AG08395 (cell line): ENCODE measurements at regions not wholly inside any gene's neighbourhood (a gene's known extent, or its start where the extent isn't known, plus 50 kb on each side); places are given as distances from the start of the nearest gene placed in this dataset.

Source experiments
- DNase-seq: peaks from one replicate; pipeline ENCODE4 v3.0.0; 2012; ENCODE audit warnings: mixed read lengths, low spot score

DNA sequence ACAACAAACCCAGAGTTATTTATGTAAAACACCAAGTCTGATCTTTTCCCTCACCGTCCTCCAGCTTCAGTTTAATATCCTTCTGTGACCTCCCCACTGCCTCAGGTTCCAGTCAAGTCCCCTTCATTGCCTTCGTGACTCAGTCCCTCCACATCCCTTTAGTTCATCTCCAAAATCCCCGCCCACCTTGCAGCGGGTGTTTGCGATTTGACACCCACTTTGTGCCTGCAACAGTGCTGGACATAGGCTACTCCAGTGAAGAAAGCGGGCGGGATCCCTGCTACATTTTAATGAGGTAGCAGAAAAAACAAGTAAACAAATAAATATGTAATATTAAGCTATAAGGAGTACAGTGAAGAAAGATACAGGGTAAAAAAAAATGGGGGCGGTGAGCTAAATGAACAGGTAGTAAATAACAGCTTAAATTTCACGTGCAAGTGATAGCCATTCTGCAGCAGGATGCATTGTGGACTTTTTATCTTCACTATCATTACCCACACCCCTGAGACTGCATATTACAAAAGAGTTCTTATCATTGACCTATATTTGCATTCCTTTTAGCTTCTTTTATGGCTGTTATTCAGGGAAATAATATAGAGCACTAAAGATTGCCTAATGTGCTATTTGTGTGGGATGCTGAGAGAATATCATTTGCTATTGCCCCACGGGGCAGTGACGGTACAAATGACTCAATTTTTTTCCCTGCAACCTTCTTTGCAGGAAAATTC, 222.8 kb upstream of the NUDT4 start:
- DNase-seq: no peak

DNA sequence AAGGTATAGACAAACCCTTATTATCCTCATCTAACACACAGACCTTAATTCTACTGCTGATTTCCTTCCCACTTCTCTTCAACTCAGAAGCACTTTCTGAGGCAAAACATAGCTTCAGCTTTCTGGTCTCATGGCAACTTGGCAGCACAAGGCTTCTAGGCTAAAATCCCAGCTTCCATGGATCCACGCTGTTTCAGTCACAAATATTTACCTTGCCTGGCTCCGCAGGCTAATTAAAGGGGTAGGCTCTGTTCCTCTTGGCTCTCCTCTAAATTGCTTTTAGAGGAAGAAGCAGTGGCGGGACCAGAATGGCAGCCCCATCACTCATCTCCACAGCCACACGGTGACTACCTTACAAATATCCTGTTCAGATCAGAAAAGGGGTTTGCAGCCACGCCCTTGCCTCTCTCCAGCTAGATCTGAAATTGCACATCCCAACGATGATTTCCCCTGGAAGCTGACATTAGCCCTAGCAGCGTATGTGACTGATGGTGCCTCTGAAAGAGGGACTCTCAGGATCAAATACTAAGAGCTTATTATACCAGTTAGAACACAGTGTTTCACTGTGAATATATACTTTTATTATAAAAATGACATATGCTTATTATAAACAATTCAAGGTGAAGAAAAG, 221.5 kb upstream of the NUDT4 start:
- no peak for DNase-seq

DNA sequence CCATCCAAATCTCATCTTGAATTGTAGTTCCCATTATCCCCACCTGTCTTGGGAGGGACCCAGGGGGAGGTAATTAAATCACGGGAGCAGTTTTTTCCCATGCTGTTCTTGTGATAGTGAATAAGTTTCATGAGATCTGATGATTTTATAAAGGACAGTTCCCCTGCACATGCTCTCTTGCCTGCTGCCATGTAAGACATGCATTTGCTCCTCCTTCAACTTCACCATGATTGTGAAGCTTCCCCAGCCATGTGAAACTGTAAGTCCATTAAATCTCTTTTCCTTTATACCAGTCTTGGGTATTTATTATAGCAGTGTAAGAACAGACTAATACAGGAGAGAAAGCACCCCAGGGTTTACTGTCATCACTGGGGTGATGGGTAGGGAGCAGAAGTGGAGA, 220.4 kb upstream of the NUDT4 start:
- DNase-seq: no peak

DNA sequence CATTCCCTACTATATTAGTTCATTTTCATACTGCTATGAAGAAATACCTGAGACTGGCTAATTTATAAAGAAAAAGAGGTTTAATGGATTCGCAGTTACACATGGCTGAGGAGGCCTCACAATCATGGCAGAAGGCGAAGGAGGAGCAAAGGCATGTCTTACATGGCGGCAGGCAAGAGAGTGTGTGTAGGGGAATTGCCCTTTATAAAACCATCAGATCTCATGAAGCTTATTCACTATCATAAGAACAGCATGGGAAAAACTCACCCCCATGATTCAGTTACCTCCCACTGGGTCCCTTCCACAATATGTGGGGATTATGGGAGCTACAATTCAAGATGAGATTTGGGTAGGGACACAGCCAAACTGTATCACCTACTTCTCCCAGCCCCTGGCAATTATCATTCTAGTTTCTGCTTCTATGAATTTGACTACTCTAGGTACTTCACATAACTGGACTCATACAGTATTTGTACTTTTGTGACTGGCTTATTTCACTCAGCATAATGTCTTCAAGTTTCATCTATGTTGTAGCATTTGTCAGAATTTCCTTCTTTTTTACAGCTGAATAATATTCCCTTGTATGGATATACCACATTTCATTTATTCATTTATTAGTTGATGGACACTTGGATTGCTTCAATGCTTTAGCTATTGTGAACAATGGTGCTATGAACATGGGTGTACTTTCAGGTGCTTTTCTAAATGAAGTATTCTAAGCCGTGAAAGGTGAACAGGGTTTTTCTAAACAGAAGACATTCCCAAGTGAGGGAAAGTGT, 219.5 kb upstream of the NUDT4 start:
- no peak for DNase-seq

- DNase-seq: peak; percentile 85
Measured at GRCh38 chr12:93163260-93164036, 214.3 kb upstream of the NUDT4 start.

GRCh38 chr12:93164103-93164880, 213.4 kb upstream of the NUDT4 start:
- DNase-seq: no peak

- no peak for DNase-seq
Measured at GRCh38 chr12:93165384-93165932, 212.3 kb upstream of the NUDT4 start.

- DNase-seq: no peak
Measured at GRCh38 chr12:93166541-93167307, 211.0 kb upstream of the NUDT4 start.

- DNase-seq: no peak
Measured at GRCh38 chr12:93167331-93167730, 210.4 kb upstream of the NUDT4 start.

DNA sequence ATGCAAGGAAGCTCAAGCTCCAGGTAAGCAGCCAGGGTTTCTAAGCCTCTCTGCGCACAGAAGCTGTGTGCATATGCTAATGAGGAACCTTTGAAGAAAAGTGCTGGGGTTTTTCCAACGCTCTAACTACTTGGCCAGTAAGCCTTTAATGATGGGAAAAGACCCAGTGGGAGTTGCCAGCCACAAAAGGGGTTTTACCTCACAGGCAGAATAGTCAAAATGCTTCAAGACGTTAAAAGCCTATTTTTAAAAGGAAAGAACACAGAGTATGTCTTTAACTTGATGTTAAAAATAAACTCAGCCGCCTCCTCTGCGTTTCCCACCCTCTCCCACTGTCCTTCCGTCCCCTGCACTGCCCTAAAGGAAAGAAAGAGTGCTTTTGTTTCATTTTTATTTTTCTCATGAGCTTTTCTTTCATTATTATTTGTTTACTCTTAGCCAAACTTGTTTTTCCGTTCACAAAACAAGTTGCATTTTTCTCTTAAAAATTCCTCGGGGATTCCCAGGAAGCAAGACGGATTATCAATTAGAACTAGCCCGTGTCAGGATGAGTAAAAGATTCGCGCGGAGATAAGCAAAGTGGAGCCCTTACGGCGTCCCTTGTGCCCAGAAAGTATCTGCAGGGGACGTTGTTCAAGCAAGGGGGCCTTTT, 209.8 kb upstream of the NUDT4 start:
- no peak for DNase-seq

- DNase-seq: no peak
Measured at GRCh38 chr12:93168751-93169150, 209.0 kb upstream of the NUDT4 start.

GRCh38 chr12:93169536-93169935, 208.2 kb upstream of the NUDT4 start:
- no peak for DNase-seq

DNA sequence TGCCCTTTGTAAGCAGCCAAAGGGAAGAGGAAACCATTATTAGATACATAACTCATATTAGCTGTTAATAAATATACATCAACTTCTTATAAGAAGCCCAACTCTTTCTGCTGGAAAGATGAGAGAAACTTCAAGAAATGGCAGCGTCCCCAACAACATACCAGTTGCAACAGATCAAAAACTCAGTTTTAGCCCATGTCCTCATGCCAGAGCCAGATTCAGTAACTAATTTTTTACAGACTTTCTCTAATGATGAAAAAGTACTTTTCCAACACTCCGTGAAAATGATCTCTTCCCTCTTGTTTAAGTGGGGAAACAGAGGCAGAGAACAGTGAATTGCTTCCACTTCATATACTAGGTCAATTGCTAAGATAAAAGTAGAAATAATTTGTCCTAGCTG, 206.8 kb upstream of the NUDT4 start:
- no peak for DNase-seq

DNA sequence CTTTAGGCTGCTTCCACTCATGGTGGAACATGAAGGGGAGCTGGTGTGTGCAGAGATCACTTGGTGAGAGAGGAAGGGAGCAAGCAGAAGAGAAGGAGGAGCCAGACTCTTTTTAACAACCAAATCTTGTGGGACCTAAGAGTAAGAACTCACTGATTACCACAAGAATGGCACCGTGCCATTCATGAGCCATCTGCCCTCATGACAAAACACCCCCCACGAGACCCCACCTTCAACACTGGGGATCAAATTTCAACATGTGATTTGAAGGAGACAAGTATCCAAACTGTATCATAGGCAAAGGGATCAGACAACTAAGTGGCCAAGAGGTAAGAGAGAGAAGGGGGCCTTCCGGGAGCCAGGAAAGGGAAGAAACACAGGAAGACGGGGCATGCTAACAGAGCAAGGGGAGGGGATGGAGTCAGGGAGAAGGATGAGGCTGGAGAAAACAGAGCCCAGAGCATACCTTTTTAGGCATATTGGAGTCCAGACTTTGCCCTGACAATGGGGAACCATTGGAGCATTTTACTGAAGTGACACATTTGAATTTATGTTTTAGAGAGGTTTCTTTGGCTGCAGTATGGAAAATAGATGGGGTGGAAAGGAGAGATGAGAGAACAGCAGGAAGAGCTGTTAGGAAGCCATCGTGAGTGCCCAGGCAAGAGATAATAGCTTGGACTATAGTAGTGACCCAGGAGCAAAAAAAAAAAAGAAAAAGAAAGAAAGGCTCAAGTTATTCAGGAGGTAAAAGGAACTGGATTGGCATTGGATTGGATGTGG, 204.4 kb upstream of the NUDT4 start:
- DNase-seq: no peak

- peak; percentile 41 for DNase-seq
Measured at GRCh38 chr12:93174048-93174447, 203.7 kb upstream of the NUDT4 start.

GRCh38 chr12:93174473-93174872, 203.3 kb upstream of the NUDT4 start:
- no peak for DNase-seq

DNA sequence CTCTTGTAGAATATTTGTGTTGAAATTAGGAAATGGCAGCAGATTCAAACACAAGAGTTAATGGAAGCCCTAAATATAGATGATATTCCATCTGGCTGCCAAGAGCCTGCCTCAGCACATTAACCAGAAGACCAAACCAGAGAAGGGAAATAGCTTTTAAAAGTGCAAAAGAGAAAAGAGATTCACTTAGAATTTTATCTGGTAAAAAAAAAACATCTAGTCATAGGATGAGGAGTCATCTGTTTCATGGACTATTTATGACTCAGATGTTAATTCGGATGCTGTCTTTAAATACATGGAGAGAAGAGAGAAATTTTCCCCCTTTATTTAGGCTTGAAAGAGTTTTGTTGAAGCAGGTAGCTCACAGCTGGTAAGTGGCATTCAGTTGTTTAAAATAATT, 201.6 kb upstream of the NUDT4 start:
- DNase-seq: peak; percentile 55

DNA sequence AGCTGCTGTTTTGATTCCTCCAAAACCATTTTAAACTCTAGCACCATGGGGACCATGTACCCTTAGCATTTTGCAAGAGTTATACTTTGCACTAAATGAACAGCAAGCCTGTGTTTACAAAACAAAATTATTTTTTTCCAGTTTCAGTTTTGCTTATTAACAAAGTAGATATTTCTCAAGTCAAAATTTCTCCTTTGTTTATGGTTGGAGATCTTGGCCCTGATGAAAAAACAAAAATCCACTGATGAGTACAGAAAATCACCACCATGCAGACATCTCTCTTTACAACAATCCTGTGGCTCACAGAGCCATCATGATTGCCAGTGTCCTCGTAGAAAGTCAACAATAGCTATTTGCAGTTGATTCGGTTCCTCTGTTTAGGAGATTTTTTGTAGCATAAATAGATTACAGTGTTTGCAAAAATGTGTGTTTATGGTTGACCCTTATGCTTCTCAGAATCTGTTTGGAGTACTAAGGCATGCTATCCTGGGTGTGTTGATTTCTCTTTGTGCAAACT, 201.1 kb upstream of the NUDT4 start:
- no peak for DNase-seq
